HG03139 (cell line): ENCODE measurements at regions not wholly inside any gene's neighbourhood (a gene's known extent, or its start where the extent isn't known, plus 50 kb on each side); places are given as distances from the start of the nearest gene placed in this dataset.

Experiments used
- ATAC-seq: cut with Tn5 transposase; IDR thresholded peaks from one replicate; pipeline ENCODE4 v1.9.1; 2021; ENCODE audit not compliant: unreplicated experiment

DNA sequence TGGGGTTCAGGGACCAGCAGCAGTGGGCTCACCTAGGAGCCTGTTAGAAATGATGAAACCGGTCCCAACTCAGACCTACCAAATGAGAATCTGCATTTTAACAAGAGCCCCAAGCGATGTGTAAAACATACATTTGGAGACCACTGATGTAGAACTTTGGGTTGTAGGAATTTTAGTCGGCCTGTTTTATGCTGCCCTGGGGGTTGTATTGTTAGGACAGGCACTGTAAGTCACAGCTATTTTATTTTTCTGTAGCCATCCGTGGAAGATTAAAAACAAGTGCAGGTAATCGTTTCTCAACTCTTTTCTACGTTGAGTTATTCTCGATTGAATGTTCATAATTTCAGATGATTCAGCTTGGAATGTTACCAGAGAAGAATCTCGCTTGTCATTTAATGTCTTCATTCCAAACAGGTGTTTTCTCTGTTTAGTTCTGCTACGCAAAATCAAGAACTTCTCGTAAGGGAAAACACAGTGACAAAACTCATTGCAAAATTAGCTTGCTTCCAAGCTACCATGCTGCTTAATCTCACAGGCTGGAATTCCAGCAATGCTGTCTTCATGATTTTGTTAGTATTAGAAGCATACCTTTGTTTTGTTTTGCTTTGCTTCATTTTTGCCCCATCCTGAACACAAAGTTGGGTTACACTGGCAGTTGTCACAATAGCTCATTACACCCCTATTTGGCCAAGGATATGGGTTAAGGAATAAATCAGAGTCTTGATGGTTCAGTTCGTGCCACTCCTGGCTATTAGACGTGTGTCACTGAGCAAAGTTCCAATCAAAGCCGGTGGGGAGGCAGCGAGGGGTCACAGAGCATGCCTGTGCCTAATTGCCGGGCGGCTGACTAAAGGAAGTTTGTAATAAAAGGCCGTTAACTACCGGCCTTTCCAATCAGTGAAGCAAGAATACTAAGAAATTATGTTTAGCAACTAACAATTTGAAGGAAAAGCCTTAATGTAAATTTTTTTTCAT lies 676.9 kb downstream of the GATA3 start:
- no peak for ATAC-seq

DNA sequence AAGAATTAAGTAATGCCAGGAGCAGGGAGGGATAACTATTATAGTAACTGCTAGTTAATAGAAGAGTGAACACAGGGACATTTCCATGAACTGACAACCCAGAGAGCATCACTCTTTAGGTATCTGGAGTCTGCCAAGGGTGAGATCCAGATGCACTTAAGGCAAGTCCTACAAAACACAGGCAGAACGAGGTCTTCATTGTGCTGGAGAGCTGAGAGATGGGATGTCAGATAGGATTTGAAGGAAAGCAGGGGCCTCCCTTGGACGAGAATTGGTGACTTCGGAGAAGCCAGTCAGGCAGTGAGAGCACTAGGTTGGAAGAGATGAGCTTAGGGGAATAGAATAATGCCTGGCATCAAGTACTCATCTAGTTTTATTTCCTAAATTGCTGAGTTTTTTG lies 684.5 kb downstream of the GATA3 start:
- ATAC-seq = no peak

DNA sequence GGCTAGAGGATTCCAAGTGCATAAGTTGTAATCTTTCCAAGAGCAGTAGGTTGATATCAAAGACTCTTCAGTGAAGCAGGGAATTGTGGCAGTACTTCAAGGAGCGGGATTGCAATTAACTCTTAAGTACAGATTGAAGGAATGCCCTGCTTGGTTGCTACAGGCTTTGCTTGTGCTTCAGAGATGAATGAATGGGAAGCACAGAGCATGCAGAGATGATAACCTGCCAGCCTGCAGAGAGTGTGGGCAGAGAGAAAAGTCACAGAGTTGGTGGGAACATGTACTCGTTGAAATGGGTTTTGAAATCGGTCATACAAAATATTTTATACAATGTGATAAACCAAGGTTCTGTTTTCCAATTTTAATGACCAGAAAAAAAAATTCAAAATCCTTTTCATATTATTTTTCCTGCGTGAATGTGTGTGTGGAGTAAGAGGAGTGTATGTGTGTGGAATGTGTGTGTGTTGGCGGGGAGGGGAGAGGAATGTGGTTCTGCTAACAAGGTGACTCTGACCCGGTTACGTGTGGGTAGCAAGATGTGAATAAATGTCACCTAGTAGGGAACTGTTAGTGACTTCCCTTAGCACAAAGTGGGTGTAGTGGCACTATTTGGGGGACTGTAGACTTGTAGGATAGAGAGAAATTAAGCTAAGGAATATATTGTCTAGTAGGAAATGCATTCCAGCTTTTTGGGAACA lies 697.8 kb downstream of the GATA3 start:
- ATAC-seq = no peak

DNA sequence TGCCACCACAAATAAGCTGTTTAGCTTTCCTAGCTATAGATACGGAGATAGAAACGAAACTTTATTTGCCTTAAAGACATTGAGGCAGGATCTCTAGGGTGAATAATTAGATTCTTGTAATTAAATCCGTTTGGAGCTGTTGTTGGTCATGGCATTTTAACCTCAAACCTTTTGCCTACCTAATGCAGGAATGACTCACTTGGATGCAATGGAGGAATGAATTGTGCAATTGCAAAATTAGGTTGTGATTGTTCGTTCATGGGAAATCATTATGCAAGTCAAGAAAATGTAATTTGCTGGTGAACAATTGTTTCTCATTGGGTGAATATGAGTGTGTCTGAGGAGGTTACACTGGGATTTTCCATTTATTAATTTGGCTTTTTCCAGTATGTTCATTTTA lies 703.5 kb downstream of the GATA3 start:
- no peak for ATAC-seq

DNA sequence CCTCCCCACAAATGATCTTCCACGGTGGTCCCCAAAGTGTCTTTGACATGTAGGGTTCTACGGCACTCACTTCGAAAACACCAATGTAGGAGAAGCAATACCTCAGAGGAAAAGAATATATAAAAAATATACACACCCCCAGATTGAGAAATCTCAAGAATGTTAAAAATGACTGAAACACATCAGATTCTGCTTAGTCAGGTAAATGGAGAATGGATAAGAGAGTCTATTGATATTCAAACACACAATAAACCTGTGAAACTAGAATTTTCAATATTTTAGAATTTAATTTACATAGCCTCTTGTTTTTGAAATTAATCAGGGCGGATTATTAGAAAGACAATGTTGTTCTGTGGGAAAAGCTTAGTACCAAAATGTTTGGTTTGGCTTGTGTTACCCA lies 712.4 kb downstream of the GATA3 start:
- ATAC-seq = no peak

DNA sequence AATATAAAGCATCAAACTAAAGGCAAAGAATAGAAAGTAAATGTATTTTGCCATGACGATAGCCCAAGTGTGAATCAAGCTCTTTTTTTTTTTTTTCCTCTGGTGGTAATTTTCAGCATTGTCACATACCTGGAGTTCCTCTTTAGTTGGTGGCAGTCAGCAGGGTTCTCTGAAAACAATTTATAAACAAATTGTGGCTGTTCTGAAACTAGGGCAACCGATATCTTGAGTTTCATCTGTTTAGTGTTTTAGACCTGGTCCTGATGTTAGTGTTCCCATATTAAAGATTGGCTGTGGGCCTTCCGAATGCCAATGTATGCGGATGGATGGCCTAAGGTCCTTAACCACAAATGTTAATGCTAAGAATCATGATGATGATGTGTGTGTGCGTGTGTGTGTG lies 713.1 kb downstream of the GATA3 start:
- ATAC-seq = no peak

DNA sequence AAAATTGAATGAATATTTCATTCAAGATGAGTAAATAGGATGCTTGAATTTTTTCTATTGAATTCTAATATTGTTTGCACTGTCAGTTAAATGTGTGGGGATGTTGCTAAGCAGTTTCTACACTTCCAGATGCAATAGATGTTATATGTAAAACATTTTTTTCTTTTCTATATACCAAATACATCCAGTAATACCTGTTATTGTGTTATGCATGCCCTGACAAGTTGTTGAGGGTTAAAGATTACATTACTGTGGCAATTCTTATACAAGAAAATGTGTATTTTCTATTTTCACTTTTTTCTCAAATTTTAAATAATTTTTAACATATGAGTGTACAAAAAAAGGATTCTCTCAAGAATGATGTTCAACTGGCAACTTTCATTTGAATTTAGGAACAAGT lies 713.9 kb downstream of the GATA3 start:
- ATAC-seq = no peak

DNA sequence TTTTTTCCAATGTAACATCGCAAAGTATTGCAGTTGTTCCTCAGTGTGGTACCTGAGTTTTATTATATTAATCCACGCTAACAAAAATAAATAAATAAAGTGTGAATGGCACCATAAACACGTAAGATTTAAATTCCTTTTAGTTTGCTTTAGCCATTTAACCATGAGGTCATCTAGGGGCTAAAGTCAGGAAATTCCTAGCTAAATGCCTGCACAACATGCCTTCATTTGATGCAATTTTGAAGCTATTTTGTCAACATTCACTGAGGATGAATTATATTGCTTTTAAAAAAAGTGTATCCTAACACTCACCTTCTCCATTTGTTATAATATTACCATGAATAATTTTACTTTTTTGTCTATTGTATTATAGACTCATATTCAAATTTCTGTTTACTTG lies 714.4 kb downstream of the GATA3 start:
- no peak for ATAC-seq

DNA sequence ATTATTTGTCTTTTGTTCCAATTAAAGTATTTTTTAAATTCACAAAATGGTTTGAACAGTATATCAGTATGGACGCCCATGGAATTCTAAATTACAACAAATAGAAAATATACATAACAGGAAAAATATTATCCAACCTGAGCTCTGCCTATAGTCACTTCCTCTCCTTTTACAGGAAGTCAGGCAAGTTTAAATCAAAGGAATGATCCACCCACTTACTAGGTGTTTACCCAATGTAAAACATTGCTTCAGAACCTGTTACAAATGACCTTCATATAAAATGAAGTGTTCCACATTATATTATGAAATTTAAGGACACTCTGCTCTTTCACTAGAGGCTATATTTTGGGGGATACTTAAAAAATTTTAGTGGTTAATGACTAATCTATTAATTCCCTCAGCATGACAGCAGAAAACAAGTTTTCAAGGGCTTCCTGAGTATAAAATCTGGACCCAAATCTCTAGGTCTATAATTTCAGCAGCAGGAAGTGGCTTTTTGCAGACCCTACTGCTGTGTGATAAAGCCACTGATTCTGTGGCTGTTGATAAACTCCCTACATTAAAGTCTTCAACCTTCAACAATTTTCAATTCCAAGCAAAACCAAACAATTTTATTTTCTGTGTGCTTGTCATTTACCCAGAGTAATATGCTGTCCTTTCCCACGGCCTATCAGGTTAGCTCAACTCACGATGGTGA lies 722.6 kb downstream of the GATA3 start:
- ATAC-seq = no peak

DNA sequence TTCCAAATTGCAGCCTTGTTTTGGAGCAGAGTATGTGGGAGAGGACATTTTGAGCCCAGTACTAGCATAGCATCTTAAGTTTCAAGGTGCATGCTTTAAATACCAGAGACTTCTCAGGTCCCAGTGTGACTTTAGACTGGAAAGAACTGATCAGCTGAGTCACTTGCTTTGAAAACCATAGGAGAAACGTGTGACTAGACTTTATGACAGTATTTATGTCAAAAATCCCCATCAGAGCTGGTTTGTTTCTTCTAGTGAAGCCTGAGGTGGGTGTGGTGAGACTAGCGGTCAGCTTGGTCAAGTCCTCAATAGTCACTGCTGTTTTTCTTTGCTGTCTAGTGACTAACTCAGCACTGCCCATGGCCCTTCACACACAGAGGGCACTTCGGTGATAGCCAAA lies 724.2 kb downstream of the GATA3 start:
- no peak for ATAC-seq

DNA sequence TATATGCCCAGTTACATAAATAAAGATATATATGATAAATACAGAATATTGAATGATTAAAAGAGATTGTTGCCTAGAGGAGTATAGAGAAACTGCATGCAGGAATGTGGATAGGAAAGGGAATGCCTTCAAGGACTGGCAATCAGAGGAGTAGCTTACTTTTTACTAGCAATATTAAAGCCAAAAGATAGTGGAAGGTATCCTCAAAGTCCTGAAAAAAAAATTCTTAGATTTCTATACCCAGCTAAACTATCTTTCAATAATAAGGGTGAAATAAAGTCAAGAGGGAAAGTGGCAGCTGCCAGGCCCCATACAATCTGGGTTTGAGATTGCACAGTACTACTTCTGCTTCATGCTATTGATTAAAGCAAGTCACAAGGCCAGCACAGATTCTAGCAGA lies 733.2 kb downstream of the GATA3 start:
- no peak for ATAC-seq

DNA sequence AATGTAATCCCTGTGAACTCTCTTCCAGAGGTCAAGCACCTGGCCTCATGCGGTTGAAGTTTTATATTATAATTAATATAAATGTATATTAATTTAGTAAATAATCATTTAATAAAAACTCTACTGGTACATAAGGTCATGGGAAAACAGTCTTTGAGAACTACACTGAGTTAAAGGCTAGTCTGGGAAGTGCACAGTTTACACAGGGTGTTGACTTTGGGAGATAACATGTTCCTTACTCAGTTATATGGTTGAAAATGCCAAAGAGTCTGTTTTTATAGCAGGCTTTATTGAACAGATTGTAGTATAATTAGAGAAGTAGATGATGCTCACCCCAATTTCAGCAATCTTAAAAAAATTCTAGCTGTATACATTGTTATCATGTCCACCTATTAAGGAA lies 735.9 kb downstream of the GATA3 start:
- no peak for ATAC-seq

DNA sequence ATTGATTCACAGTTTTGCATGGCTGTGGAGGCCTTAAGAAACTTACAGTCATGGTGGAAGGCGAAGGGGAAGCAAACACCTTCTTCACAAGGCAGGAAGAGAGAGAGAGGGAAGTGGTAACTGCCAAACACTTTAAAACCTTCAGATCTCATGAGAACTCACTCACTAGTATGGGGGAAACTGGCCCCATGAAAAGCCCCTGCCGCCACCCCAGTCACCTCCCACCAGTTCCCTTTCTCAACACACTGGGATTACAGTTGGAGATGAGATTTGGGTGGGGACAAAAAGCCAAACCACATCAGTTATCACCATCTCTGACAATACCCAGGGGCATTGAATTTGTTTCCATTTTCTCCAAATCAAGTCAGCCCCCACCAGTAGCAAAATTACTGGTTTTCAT lies 740.4 kb downstream of the GATA3 start:
- no peak for ATAC-seq

DNA sequence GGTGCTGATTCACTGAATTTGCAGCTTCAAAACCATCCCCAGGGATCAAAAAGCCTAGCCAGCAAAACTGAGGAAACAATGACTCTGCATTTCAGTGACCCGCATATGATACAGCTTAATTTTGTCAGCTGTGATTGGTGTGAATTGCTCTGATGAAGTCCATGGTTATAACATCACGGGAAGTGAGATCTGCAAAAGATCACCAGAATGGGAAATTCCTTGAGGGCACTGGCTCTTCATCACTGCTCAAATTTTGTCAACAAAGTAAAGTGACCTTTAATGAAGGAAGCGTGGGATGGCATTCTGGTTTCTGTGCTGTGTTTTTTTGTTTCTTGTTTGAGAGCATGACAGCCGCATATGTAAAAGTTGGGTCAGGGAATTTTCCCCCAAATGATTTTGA lies 745.9 kb downstream of the GATA3 start:
- no peak for ATAC-seq

DNA sequence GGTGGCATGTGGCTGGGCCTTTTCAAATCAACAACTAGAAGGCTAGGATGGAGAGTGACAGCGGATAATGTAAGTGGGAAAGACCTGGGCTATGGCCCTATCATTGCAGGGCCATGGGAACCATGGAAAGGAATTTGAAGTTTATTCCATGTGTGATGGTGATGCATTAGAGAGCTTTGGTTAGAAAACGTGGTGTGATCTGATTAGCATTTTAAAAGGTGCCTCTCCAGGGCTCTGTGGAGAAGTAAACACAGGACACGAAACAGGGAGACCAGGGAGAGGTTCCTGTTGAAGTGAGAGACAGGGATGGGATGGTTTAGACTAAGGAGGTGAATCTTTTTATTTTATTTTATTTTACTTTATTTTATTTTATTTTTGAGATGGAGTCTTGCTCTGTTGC lies 749.5 kb downstream of the GATA3 start:
- ATAC-seq = no peak

DNA sequence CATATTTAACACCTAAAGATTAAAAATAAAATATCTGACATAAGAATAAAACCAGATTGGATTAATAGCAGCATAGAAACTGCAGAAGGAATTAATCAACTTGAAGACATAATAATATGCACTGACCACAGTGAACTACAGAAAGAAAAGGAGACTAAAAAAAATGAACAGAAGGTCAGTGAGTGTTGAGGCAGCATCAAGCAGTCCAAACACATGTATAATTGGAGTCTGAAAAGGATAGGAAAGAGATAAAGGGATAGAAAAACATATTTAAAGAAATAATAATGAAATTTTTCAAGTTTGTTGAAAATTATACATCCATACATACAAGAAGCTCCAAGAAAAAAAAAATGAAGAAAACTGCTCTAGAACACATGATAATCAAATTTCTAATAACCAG lies 756.2 kb downstream of the GATA3 start:
- ATAC-seq = no peak

DNA sequence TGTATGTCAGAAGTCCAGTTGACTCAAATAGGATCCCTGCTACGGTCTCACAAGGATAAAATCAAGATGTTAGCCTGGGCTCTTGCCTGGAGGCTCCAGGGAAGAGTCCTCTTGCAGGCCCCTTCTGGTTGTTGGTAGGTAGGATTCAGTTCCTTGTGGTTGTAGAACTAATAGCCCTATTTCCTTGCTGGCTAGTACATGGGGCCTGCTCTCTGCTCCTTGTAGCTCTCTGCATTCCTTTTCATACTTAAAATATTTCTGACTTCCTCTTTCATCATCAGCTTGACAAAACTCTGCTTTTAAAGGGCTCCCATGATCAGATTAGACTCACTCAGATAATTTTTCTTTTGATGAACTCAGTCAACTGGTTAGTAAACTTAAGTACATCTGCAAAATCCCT lies 756.7 kb downstream of the GATA3 start:
- ATAC-seq = no peak

DNA sequence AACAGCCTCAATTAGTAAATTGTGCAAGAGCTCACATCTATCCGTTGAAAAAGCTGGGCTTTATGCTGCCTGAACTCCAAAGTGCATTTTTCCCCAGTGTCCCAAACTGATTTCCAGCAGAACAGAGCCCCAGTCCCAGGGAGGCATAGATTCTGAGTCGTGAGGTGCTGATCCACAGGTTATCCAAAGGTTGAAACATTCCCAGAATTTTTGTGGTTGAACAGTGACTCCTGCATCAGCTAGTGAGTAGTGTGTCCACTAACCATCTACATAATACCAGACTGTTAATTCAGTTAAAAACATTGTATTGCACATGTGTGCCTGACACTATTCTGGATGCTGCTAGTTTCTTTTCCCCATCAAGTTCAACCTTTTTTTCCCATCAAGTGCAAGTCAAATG lies 761.5 kb downstream of the GATA3 start:
- no peak for ATAC-seq

DNA sequence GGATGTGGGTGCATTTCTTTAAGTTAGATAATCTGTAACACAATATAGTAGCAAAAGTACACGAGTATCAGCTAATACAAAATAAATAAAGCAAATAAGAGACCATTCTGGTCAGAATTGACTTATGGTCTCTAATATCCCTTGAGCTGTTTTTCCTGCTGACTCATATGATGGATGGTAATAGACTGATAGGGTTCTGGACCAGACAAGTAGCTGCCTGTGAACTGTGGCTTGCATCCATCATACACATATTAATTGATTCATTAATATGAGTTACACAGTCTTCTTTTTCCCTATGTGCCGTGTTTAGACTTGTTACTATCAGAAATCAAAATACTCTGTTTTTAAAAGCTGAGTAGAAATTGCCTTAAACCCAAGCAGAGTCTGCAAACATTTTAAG lies 762.8 kb downstream of the GATA3 start:
- ATAC-seq = no peak

DNA sequence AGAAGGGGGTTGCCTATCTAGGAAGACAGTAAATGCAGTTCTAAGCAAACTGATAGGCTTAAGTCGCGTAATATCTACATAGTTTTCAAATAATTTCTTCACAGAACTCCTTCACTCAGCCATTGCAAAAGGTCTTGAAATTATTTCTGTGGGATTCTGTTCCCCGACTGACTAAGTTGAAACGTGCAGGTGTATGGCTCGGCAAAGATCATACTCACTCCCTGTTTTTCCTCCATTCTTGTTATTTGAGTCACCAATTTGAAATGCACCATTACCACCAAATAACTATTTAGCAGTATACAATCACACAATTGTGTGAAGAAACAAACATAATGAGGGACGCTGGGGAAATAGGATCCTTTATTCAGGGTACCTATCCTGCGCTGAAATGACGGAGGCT lies 771.1 kb downstream of the GATA3 start:
- ATAC-seq = no peak

DNA sequence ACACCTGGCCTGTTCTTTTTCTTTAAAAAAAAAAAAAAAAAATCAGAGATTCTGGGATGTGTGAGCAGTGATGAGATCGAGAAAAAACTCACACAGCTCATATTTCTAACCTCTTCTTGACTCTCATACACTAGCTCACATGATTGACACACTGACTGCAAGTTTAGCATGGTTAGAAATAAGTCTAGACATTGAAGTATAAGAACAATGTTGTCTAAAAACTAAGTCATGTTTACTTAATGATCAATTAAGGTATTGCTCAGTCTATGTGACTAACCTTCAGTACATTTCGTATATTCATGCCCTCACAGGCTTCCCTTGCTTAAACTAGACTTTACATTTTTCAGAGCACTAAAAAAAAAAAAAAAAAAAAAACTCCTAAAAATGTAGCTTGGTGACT lies 775.1 kb downstream of the GATA3 start:
- no peak for ATAC-seq

DNA sequence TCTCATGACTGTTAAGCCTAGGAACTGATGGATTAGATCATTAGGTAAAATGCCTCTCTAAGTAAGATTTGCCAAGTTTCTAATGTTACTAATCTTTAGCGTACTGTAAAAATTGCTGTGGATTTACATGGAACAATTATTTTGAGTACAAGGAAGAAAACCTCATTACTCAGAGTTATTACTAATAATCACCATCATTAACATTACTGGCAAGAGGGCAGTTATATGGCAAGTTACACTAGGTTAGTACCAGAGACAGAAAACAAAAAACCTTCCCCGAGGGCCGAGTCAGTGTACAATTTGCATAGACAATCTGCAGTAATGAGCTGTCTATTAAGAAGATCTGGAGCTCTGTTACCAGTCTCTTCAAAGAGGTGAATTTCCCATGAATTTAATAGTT lies 775.6 kb downstream of the GATA3 start:
- no peak for ATAC-seq
